ENCODE measurements at regions not wholly inside any gene's neighbourhood (a gene's known extent, or its start where the extent isn't known, plus 50 kb on each side); places are given as distances from the start of the nearest gene placed in this dataset.

DNA sequence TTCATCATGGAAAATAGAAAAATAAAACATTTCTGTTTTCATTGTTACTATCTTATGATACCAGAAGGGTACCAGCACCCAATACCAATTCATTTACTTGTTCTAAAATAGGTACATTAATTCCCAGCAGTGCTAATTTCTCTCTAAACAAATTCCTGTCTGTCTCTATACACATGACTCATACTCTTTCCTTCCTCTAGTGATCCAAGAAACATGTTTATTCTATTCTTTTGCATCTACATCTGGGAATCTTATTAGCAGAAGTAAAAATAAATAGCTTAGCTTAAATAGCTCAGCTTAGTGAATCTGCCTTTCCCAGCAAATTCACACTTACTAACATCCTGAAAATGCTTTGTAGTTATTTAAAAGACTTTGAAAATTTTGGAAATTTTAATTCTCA is 84.5 kb upstream of the MAPRE2 start:
- TF ChIP-seq TCF4 (CRISPR knock-in tag; IDR thresholded peaks at IDR 0.05; ENCODE audit: borderline replicate concordance) (no peak), GLIS3 (CRISPR knock-in tag; IDR thresholded peaks at IDR 0.05) (no peak), SNAI2 (CRISPR knock-in tag; IDR thresholded peaks at IDR 0.05) (no peak), ARNTL (CRISPR knock-in tag; IDR thresholded peaks at IDR 0.05; ENCODE audit: borderline replicate concordance, low read depth) (no peak), ZFP3 (CRISPR knock-in tag; IDR thresholded peaks at IDR 0.05) (no peak), ZNF8 (CRISPR knock-in tag; IDR thresholded peaks at IDR 0.05) (no peak), ESRRG (CRISPR knock-in tag; IDR thresholded peaks at IDR 0.05) (no peak)
- TF ChIP-seq, protein P1, sequence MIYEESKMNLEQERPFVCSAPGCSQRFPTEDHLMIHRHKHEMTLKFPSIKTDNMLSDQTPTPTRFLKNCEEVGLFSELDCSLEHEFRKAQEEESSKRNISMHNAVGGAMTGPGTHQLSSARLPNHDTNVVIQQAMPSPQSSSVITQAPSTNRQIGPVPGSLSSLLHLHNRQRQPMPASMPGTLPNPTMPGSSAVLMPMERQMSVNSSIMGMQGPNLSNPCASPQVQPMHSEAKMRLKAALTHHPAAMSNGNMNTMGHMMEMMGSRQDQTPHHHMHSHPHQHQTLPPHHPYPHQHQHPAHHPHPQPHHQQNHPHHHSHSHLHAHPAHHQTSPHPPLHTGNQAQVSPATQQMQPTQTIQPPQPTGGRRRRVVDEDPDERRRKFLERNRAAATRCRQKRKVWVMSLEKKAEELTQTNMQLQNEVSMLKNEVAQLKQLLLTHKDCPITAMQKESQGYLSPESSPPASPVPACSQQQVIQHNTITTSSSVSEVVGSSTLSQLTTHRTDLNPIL (CRISPR knock-in tag; IDR thresholded peaks at IDR 0.05; ENCODE audit: low read depth) = no peak

Measured in SK-N-SH treated with all-trans-retinoic acid at 6 μM for 48 hours (cell line).